Right lobe of liver (tissue), 4 donors: ENCODE measurements at regions not wholly inside any gene's neighbourhood (a gene's known extent, or its start where the extent isn't known, plus 50 kb on each side); places are given as distances from the start of the nearest gene placed in this dataset.

ENCODE experiments used
- POLR2A ChIP-seq: fragments of 450-650 bp; IDR thresholded peaks from one replicate; pipeline ENCODE4 v1.6.1; 2017; ENCODE audit warnings: antibody characterized with exemption, mild to moderate bottlenecking
- TF ChIP-seq, protein P1 (sequence below), 4 donors: fragments of 200-600 bp in 3 of 4; fragments of 450-650 bp in 1 of 4; IDR thresholded peaks; one replicate each; pipeline versions ENCODE4 v1.5.1 to v1.8.0; 2016 to 2022; ENCODE audit warnings: antibody characterized with exemption in 4 of 4, mild to moderate bottlenecking in 2 of 4
- donor health status: DM: no; HTN: no; CAD: no.
- donor health status: DM: no; HTN: no; CAD: no.
- donor health status: DM: no; HTN: yes; CAD: no.

DNA sequence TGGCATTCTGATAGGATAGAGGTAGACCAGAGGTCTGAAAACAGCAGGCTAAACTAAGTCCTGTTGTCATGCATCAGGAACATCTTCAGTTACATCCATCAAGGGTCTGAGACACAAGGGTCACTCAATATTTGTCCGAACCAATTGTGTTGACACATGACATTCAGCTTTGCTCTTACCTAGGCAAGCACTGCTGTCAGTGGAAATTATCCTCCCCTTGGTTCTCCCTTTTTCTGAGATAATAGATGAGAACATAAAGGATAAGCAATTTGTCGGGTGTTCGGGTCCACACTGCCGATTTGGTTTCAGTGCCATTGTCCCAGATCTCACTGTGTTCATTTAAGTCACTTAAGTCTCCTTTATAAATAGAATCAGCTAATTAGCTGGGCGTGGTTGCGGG, 148.3 kb upstream of the MSX2 start:
- TF ChIP-seq, protein P1, sequence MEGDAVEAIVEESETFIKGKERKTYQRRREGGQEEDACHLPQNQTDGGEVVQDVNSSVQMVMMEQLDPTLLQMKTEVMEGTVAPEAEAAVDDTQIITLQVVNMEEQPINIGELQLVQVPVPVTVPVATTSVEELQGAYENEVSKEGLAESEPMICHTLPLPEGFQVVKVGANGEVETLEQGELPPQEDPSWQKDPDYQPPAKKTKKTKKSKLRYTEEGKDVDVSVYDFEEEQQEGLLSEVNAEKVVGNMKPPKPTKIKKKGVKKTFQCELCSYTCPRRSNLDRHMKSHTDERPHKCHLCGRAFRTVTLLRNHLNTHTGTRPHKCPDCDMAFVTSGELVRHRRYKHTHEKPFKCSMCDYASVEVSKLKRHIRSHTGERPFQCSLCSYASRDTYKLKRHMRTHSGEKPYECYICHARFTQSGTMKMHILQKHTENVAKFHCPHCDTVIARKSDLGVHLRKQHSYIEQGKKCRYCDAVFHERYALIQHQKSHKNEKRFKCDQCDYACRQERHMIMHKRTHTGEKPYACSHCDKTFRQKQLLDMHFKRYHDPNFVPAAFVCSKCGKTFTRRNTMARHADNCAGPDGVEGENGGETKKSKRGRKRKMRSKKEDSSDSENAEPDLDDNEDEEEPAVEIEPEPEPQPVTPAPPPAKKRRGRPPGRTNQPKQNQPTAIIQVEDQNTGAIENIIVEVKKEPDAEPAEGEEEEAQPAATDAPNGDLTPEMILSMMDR (IDR thresholded peaks at IDR 0.05): no peak
- no peak for TF ChIP-seq POLR2A
